Stimulated activated CD8-positive, alpha-beta memory T cell treated with anti-CD3 and anti-CD28 coated beads, Interleukin-15, amount 100 ng/mL, for 48 hours (primary cell): ENCODE measurements at regions not wholly inside any gene's neighbourhood (a gene's known extent, or its start where the extent isn't known, plus 50 kb on each side); places are given as distances from the start of the nearest gene placed in this dataset.

ENCODE experiments used
- DNase-seq, 2 donors: peaks; one replicate each; pipeline ENCODE4 v3.0.0-alpha.2; 2020; ENCODE audit warnings: low read depth in 2 of 2

GRCh38 chr1:172801771-172802322, 142.9 kb downstream of the FASLG start:
- DNase-seq, result no peak

- no peak for DNase-seq
Observed at GRCh38 chr1:172809750-172810149, 150.8 kb downstream of the FASLG start.

GRCh38 chr1:172810480-172811175, 151.7 kb downstream of the FASLG start:
- DNase-seq, result no peak

GRCh38 chr1:172811694-172812093, 152.8 kb downstream of the FASLG start:
- DNase-seq, result no peak

GRCh38 chr1:172812118-172812517, 153.2 kb downstream of the FASLG start:
- no peak for DNase-seq

DNA sequence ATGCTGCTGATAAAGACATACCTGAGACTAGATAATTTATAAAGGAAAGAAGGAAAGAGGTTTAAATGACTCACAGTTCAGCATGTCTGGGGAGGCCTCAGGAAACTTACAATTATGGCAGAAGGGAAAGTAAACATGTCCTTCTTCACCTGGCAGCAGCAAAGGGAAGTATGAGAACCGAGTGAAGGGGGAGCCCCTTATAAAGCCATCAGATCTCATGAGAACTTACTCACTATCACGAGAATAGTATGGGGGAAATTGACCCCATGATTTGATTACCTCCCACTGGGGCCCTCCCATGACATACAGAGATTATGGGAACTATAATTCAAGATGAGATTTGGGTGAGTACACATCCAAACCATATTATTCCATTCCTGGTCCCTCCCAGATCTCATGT, 154.4 kb downstream of the FASLG start:
- DNase-seq, result no peak

GRCh38 chr1:172814428-172814827, 155.5 kb downstream of the FASLG start:
- no peak for DNase-seq

DNA sequence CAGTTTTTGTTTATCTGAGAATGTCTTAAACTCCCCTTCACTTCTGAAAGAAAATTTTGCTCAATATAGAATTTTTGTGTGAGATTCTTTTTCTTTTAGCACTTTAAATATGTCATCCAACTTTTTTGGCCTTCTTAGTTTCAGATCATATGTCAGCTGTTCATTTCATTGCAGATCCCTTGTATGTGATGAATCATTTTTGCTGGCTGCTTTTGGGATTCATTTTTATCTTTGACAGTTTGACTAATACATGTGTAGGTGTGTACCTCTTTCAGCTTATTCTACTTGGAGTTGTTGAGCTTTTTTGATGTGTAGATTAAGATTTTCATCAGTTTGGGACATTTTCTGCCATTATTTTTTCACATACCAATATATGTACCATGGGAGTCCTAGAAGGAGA, 156.8 kb downstream of the FASLG start:
- no peak for DNase-seq

- peak; percentile 25 to 56 for DNase-seq
Observed at GRCh38 chr1:172818841-172819527, 160.1 kb downstream of the FASLG start.

GRCh38 chr1:172820475-172821158, 161.7 kb downstream of the FASLG start:
- no peak for DNase-seq

GRCh38 chr1:172821609-172822274, 162.8 kb downstream of the FASLG start:
- DNase-seq, result no peak

DNA sequence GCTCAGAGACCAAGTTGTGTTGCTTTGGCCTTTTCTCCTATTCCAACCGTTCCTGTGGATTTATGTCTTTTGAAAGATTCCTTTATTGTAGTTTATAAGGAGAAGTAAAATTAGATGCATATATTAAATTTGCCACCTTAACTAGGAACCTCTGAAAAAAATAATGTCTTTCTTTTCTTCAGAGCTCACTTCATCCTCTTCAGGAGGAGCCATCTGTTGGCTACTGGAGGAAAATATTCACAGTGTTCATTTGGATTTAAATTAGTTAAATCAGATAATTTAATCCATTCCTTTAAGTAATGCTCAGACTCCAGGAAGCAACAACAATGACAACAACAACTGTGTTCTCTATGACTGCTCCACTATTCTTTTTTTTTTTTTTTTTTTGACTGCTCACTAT, 164.0 kb downstream of the FASLG start:
- no peak for DNase-seq

DNA sequence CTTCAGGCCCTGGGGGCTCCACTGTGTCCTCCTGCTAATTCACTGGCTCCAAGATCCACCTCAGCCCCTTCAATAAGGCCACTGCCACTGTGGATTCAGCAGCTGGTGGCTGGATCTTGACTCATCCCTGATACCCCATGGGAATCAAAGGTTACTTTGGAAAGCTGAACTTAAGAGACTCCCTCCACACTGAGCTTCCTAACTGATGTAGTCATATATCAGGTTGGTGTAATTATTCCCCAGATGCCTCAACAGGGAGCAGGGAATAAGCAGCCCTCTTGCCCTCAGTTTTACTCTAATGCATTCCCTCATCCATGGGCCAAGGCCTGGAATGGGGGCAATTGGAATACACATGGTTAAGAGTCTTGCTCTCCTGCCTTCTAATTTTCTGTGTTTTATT, 164.6 kb downstream of the FASLG start:
- DNase-seq, result no peak

- no peak for DNase-seq
Observed at GRCh38 chr1:172824209-172824608, 165.3 kb downstream of the FASLG start.

GRCh38 chr1:172826096-172826741, 167.3 kb downstream of the FASLG start:
- DNase-seq, result no peak

DNA sequence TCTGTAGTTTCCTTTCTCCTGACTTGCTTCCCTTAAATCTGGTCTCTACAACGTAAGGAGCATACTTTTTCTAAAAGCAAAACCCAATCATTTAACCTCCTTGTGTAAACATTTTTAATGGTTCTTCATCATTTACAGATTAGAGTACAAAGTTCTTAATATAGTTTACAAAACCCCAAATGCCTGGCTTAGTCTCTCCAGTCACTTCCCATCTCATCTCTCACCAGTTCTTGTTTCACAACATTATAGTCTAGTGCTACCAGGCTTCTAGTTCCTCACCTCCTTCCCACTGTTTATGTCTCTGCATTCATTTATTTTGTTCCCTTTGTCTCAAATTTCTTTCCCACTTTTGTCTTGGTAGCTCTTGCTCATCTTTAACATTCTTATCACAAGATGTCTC, 168.4 kb downstream of the FASLG start:
- no peak for DNase-seq

- DNase-seq, result no peak
Observed at GRCh38 chr1:172827841-172828240, 168.9 kb downstream of the FASLG start.

DNA sequence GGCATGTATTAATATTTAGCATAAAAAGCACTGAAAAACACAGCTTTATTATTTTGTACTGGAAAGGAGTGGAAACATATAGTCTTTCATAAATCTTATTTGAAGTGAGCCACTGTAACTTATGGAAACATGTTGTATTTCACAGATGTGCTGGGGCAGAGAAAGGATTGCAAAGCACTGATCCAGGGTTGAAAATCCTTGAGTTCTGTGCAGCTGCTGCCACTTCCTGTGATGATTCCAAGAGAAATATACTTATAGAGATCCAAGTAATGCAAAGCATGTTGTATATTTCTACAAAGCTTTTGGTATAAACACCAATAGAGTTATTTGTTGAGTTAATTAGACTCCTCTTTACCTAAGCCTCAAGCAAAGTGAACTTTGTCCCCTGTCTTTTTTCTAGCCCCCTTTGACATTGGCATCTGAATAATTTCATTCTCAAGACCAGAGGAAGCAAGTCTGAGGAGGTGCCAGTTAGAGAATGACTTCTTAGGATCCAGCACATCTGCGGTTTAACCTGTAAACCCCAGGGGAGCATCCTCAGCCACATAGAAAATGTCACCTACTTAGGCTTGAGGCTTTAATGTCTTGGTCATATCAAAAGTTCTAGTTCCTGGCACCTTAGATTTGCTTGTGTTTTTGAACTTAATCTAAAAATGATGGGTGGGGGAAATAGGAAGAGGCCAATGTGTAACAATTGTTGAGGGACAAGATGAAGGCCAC, 173.3 kb downstream of the FASLG start:
- no peak for DNase-seq

- no peak for DNase-seq
Observed at GRCh38 chr1:172833954-172834353, 175.1 kb downstream of the FASLG start.

- no peak for DNase-seq
Observed at GRCh38 chr1:172834609-172835008, 175.7 kb downstream of the FASLG start.

GRCh38 chr1:172835834-172836233, 176.9 kb downstream of the FASLG start:
- DNase-seq, result no peak
